Spleen (tissue), 11 donors: ENCODE measurements at regions not wholly inside any gene's neighbourhood (a gene's known extent, or its start where the extent isn't known, plus 50 kb on each side); places are given as distances from the start of the nearest gene placed in this dataset.

Source experiments
- DNase-seq: peaks from one replicate; pipeline ENCODE4 v3.0.0-alpha.2; 2020
- H3K27ac ChIP-seq, 8 donors: fragments of 200-600 bp; sonication (generic) in 7 of 8; 1 replicate in 4 of 8; 2 replicates in 4 of 8; pipeline versions ENCODE4 v1.5.0 to v1.8.0; 2016 to 2021; ENCODE audit warnings: inconsistent platforms in 4 of 8, mild to moderate bottlenecking in 4 of 8, moderate library complexity in 1 of 8
- H3K27me3 ChIP-seq, 7 donors: fragments of 200-600 bp; sonication (generic) in 6 of 7; replicated peaks in 1 of 7; 1 replicate in 4 of 7; 2 replicates in 3 of 7; pipeline versions ENCODE4 v1.5.0 to v1.8.0; 2016 to 2021; ENCODE audit warnings: inconsistent platforms in 3 of 7, mild to moderate bottlenecking in 1 of 7
- H3K36me3 ChIP-seq, 6 donors: fragments of 200-600 bp; sonication (generic) in 5 of 6; 1 replicate in 4 of 6; 2 replicates in 2 of 6; pipeline versions ENCODE4 v1.5.0 to v1.8.0; 2016 to 2021; ENCODE audit warnings: inconsistent platforms in 2 of 6
- H3K4me1 ChIP-seq, 6 donors: fragments of 200-600 bp; sonication (generic) in 5 of 6; 1 replicate in 3 of 6; 2 replicates in 3 of 6; pipeline versions ENCODE4 v1.5.0 to v1.8.0; 2016 to 2021; ENCODE audit warnings: inconsistent platforms in 3 of 6
- H3K4me3 ChIP-seq, 8 donors: fragments of 200-600 bp; sonication (generic) in 7 of 8; 1 replicate in 4 of 8; 2 replicates in 4 of 8; pipeline versions ENCODE4 v1.5.0 to v1.8.0; 2016 to 2021; ENCODE audit warnings: inconsistent platforms in 4 of 8, mild to moderate bottlenecking in 4 of 8, moderate library complexity in 2 of 8
- H3K9me3 ChIP-seq, 8 donors: fragments of 200-600 bp; sonication (generic) in 7 of 8; 1 replicate in 4 of 8; 2 replicates in 4 of 8; pipeline versions ENCODE4 v1.5.0 to v1.8.0; 2016 to 2021; ENCODE audit warnings: inconsistent platforms in 4 of 8
- POLR2A ChIP-seq, 3 donors: fragments of 450-650 bp; IDR thresholded peaks; one replicate each; pipeline ENCODE4 v1.5.1; 2017; ENCODE audit warnings: antibody characterized with exemption in 3 of 3, mild to moderate bottlenecking in 1 of 3
- POLR2AphosphoS5 ChIP-seq, 3 donors: sonication (generic); formaldehyde crosslinking; IDR thresholded peaks; one replicate each; pipeline ENCODE4 v1.5.1; 2017; ENCODE audit warnings: antibody characterized with exemption in 3 of 3
- WGBS, 5 donors: extraction: QIAGEN DNeasy Blood & Tissue Kit in 3 of 5; methylation state at CpG; one replicate each; pipeline versions ENCODE4 v1.1.5 to v1.1.7; 2013 to 2018; 5-methylcytosine and 5-hydroxymethylcytosine counted together
- intact Hi-C: fragments of 100-400 bp; cut with DNase I; formaldehyde crosslinking; loops from one replicate; pipeline ENCODE4 v1.15.0; 2023; ENCODE audit warnings: low total_unique reads
- TF ChIP-seq, protein P1 (sequence below), 11 experiments: fragments of 200-600 bp in 7 of 11; fragments of 450-650 bp in 4 of 11; sonication (generic) in 4 of 11; IDR thresholded peaks in 8 of 11; conservative IDR thresholded peaks in 3 of 11; 1 replicate in 7 of 11; 2 replicates in 4 of 11; pipeline versions ENCODE4 v1.4.0 to v1.8.0; 2016 to 2021; ENCODE audit warnings: antibody characterized with exemption in 11 of 11, inconsistent platforms in 4 of 11, mild to moderate bottlenecking in 1 of 11
- donor health status: healthy with polysubstance abuse.
- donor health status: DM: no; HTN: no; CAD: no; lungs with moderate emphysema.
- donor health status: DM: no; HTN: no; CAD: no.
- donor health status: Bipolar disorder and iron deficiency.
- donor health status: healthy.
- donor health status: DM: no; HTN: no; CAD: no.
- donor health status: DM: yes; HTN: yes; CAD: no.

DNA sequence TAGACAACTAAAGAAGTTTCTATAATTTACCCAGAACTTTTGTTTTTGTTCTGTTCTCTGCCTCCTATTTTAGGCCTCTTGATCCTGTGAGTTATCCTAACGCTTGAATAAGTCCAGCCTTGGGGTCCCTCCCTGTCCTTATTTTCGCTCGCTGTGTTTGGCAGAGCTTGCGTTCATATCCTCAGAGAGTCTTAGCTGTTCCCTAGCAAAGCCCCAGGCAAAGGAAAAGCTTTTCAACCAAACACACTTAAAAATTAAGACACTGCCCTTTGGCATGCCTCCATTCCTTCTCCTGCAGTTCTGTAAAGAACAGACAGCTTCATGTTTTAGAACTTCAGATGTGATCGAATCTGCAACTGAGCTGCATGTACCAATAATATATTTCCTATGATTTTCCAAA, 517.2 kb downstream of the SUCLG1 start:
- intact Hi-C loops, result no loop called here
- Histone ChIP-seq H3K4me1 (no peaks in the 10 kb centered on the region), H3K36me3 (no peaks in the 10 kb centered on the region), H3K4me3 (no peak overlapping the region), H3K27me3 (no peaks in the 10 kb centered on the region), H3K27ac (no peak overlapping the region), H3K9me3 (no peaks in the 10 kb centered on the region)
- TF ChIP-seq POLR2A (IDR thresholded peaks at IDR 0.05) (no peak), POLR2AphosphoS5 (IDR thresholded peaks at IDR 0.05) (no peak)
- TF ChIP-seq, protein P1, sequence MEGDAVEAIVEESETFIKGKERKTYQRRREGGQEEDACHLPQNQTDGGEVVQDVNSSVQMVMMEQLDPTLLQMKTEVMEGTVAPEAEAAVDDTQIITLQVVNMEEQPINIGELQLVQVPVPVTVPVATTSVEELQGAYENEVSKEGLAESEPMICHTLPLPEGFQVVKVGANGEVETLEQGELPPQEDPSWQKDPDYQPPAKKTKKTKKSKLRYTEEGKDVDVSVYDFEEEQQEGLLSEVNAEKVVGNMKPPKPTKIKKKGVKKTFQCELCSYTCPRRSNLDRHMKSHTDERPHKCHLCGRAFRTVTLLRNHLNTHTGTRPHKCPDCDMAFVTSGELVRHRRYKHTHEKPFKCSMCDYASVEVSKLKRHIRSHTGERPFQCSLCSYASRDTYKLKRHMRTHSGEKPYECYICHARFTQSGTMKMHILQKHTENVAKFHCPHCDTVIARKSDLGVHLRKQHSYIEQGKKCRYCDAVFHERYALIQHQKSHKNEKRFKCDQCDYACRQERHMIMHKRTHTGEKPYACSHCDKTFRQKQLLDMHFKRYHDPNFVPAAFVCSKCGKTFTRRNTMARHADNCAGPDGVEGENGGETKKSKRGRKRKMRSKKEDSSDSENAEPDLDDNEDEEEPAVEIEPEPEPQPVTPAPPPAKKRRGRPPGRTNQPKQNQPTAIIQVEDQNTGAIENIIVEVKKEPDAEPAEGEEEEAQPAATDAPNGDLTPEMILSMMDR (IDR thresholded peaks at IDR 0.05 in 8 of 11, conservative IDR thresholded peaks at IDR 0.05 in 3 of 11), result no peak
- no peak for DNase-seq
- 82 to 90% (median 87%) methylated on average over 5 of the region's 5 CpGs for WGBS, 5 donors

DNA sequence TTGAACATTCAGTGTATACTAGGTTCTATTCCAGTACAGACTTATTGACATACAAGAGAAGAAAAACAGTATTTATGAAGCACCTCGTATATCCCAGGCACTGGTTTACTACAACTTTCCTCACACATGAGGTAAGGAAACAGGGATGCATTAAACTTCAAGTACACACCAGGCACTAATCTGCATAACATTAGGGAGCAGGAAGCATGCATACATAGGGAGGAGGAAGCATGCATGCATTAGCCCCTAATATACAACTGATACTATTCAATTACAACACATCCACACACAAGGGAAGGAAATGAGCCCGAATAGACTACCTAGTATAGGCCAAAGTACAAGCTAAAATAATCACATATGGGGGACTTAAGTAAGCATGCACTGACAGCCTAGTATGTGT, 525.3 kb downstream of the SUCLG1 start:
- no peak for DNase-seq
- no peaks in the 10 kb centered on the region for H3K27me3 ChIP-seq
- no peak overlapping the region for H3K27ac ChIP-seq
- no peak overlapping the region for H3K4me3 ChIP-seq
- H3K9me3 ChIP-seq, result no peaks in the 10 kb centered on the region
- no peaks in the 10 kb centered on the region for H3K4me1 ChIP-seq
- intact Hi-C loops, result no loop called here
- no peaks in the 10 kb centered on the region for H3K36me3 ChIP-seq
- no peak for TF ChIP-seq POLR2A (IDR thresholded peaks at IDR 0.05)
- TF ChIP-seq, protein P1 (IDR thresholded peaks at IDR 0.05 in 8 of 11, conservative IDR thresholded peaks at IDR 0.05 in 3 of 11), result no peak
- no peak for TF ChIP-seq POLR2AphosphoS5 (IDR thresholded peaks at IDR 0.05)
- WGBS, 5 donors, result 48 to 58% (median 53%) methylated on average over 2 of the region's 2 CpGs

DNA sequence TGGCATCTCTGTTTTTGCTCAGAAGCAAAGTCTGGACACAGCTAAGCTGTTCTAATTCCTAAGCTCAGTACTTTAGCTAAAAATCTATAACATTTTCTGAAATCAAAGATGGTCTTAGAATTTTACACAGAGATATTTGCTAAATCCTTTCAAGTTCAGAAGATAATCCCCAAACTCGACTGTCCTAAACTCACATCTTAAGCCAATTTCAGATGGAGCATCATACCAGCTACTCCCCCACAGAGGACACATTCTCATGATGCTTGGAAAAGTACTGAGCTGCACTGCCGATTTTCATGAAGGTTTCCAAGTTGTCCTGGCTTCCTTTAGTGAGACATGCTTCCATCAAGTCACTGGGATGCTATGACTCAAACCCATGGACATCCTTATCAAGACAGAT, 535.5 kb downstream of the SUCLG1 start:
- TF ChIP-seq, protein P1 (IDR thresholded peaks at IDR 0.05 in 8 of 11, conservative IDR thresholded peaks at IDR 0.05 in 3 of 11), result no peak
- TF ChIP-seq POLR2AphosphoS5 (IDR thresholded peaks at IDR 0.05) (no peak), POLR2A (IDR thresholded peaks at IDR 0.05) (no peak)
- no peaks in the 10 kb centered on the region for H3K27me3 ChIP-seq
- DNase-seq, result no peak
- H3K9me3 ChIP-seq, result peaks cover 0 to 10% (median 0%) of the 10 kb centered on the region in 8 donors
- no peaks in the 10 kb centered on the region for H3K36me3 ChIP-seq
- intact Hi-C loops, result no loop called here
- H3K4me1 ChIP-seq, result no peaks in the 10 kb centered on the region
- H3K27ac ChIP-seq, result no peak overlapping the region
- 62 to 81% (median 69%) methylated on average over 2 of the region's 2 CpGs for WGBS, 5 donors
- no peak overlapping the region for H3K4me3 ChIP-seq

DNA sequence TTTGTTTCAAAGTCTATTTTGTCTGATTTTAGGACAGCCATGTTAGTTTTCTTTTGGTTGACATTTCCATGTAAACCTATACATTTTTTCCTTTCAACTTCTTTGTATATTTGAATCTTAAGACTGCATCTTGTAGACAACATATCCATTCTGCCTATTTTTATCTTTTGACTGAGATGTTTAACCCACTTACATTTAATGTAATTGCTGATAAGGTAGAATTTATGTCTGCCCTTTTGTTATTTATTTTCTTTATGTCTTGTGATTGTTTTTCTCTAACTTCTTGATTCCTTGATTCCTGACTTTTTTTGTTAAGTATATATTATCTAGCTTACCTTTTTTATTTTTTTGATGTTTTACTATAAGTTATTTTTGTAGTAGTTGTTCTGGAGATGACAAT, 542.5 kb downstream of the SUCLG1 start:
- TF ChIP-seq, protein P1 (IDR thresholded peaks at IDR 0.05 in 8 of 11, conservative IDR thresholded peaks at IDR 0.05 in 3 of 11), result no peak
- TF ChIP-seq POLR2A (IDR thresholded peaks at IDR 0.05), result no peak
- TF ChIP-seq POLR2AphosphoS5 (IDR thresholded peaks at IDR 0.05), result no peak
- Histone ChIP-seq H3K36me3 (no peaks in the 10 kb centered on the region), H3K4me3 (no peak overlapping the region), H3K27me3 (no peaks in the 10 kb centered on the region), H3K27ac (no peak overlapping the region), H3K9me3 (peaks cover 0 to 7% (median 0%) of the 10 kb centered on the region in 8 donors), H3K4me1 (no peaks in the 10 kb centered on the region)
- no peak for DNase-seq
- intact Hi-C loops, result no loop called here
